ENCODE measurements at regions not wholly inside any gene's neighbourhood (a gene's known extent, or its start where the extent isn't known, plus 50 kb on each side); places are given as distances from the start of the nearest gene placed in this dataset.
"Not testable (repeated sequence)": the region's sequence is repeated elsewhere in the genome, so short reads cannot be mapped to it uniquely, and the experiment has no call there.

GRCh38 chr17:43345515-43345914 lies 53.3 kb upstream of the ARL4D start:
- DNase-seq, result not testable (repeated sequence)

GRCh38 chr17:43344685-43345084 lies 54.1 kb upstream of the ARL4D start:
- no peak for DNase-seq

GRCh38 chr17:43342589-43342890 lies 56.3 kb upstream of the ARL4D start:
- no peak for DNase-seq

- DNase-seq, result peak; percentile 50
Observed at GRCh38 chr17:43341715-43342588, 56.8 kb upstream of the ARL4D start.

- no peak for DNase-seq
Observed at GRCh38 chr17:43338886-43339516, 59.8 kb upstream of the ARL4D start.

GRCh38 chr17:43337684-43338428 lies 60.9 kb upstream of the ARL4D start:
- DNase-seq, result no peak

GRCh38 chr17:43334738-43335402 lies 63.9 kb upstream of the ARL4D start:
- no peak for DNase-seq

- no peak for DNase-seq
Observed at GRCh38 chr17:43333433-43333943, 65.3 kb upstream of the ARL4D start.

GRCh38 chr17:43332230-43332629 lies 66.6 kb upstream of the ARL4D start:
- no peak for DNase-seq

GRCh38 chr17:43330876-43331639 lies 67.7 kb upstream of the ARL4D start:
- no peak for DNase-seq

GRCh38 chr17:43329183-43329582 lies 69.6 kb upstream of the ARL4D start:
- DNase-seq, result no peak

GRCh38 chr17:43328650-43329049 lies 70.1 kb upstream of the ARL4D start:
- DNase-seq, result no peak

GRCh38 chr17:43327834-43328420 lies 70.9 kb upstream of the ARL4D start:
- DNase-seq, result no peak

GRCh38 chr17:43327421-43327820 lies 71.4 kb upstream of the ARL4D start:
- no peak for DNase-seq

- no peak for DNase-seq
Observed at GRCh38 chr17:43326490-43327275, 72.1 kb upstream of the ARL4D start.

GRCh38 chr17:43324205-43324893 lies 74.4 kb upstream of the ARL4D start:
- DNase-seq, result peak; percentile 35

GRCh38 chr17:43319293-43320124 lies 79.3 kb upstream of the ARL4D start:
- DNase-seq, result no peak

GRCh38 chr17:43316522-43317142 lies 82.2 kb upstream of the ARL4D start:
- DNase-seq, result no peak
